Breast epithelium (tissue), 4 donors: ENCODE measurements at regions not wholly inside any gene's neighbourhood (a gene's known extent, or its start where the extent isn't known, plus 50 kb on each side); places are given as distances from the start of the nearest gene placed in this dataset.

Source experiments
- DNase-seq, 2 donors: peaks; one replicate each; pipeline ENCODE4 v3.0.0-alpha.2; 2019; ENCODE audit warnings: low spot score in 2 of 2
- H3K27ac ChIP-seq, 2 donors: fragments of 200-600 bp; sonication (generic) in 1 of 2; one replicate each; pipeline ENCODE4 v1.5.1; 2016 to 2019; ENCODE audit warnings: mild to moderate bottlenecking in 1 of 2
- H3K27me3 ChIP-seq, 2 donors: fragments of 200-600 bp; sonication (generic) in 1 of 2; one replicate each; pipeline versions ENCODE4 v1.5.1 to v1.6.0; 2017 to 2019; ENCODE audit warnings: control low read depth in 1 of 2, mild to moderate bottlenecking in 1 of 2
- H3K36me3 ChIP-seq: fragments of 200-600 bp; one replicate; pipeline ENCODE4 v1.5.1; 2019
- H3K4me1 ChIP-seq, 2 donors: fragments of 200-600 bp; sonication (generic); one replicate each; pipeline ENCODE4 v1.5.1; 2016 to 2019; ENCODE audit warnings: control low read depth in 1 of 2
- H3K4me3 ChIP-seq, 3 donors: fragments of 200-600 bp; sonication (generic); 1 replicate in 2 of 3; 2 replicates in 1 of 3; pipeline ENCODE4 v1.5.1; 2016 to 2019; ENCODE audit warnings: mild to moderate bottlenecking in 3 of 3, moderate library complexity in 2 of 3
- H3K9me3 ChIP-seq, 2 donors: fragments of 200-600 bp; sonication (generic) in 1 of 2; one replicate each; pipeline ENCODE4 v1.5.1; 2016 to 2019; ENCODE audit warnings: control low read depth in 1 of 2
- POLR2A ChIP-seq: fragments of 450-650 bp; IDR thresholded peaks from one replicate; pipeline ENCODE4 v1.6.1; 2016; ENCODE audit warnings: antibody characterized with exemption, mild to moderate bottlenecking, moderate library complexity
- POLR2AphosphoS5 ChIP-seq, 3 donors: sonication (generic); formaldehyde crosslinking; IDR thresholded peaks; one replicate each; pipeline ENCODE4 v1.6.1; 2017; ENCODE audit warnings: antibody characterized with exemption in 3 of 3
- intact Hi-C: fragments of 100-400 bp; cut with DNase I; formaldehyde crosslinking; loops from one replicate; pipeline ENCODE4 v1.15.1; 2023; ENCODE audit warnings: low total_unique reads
- TF ChIP-seq, protein P1 (sequence below), 3 donors: fragments of 450-650 bp; IDR thresholded peaks; one replicate each; pipeline ENCODE4 v1.5.1; 2016 to 2017; ENCODE audit warnings: antibody characterized with exemption in 3 of 3, mild to moderate bottlenecking in 3 of 3, moderate library complexity in 3 of 3

DNA sequence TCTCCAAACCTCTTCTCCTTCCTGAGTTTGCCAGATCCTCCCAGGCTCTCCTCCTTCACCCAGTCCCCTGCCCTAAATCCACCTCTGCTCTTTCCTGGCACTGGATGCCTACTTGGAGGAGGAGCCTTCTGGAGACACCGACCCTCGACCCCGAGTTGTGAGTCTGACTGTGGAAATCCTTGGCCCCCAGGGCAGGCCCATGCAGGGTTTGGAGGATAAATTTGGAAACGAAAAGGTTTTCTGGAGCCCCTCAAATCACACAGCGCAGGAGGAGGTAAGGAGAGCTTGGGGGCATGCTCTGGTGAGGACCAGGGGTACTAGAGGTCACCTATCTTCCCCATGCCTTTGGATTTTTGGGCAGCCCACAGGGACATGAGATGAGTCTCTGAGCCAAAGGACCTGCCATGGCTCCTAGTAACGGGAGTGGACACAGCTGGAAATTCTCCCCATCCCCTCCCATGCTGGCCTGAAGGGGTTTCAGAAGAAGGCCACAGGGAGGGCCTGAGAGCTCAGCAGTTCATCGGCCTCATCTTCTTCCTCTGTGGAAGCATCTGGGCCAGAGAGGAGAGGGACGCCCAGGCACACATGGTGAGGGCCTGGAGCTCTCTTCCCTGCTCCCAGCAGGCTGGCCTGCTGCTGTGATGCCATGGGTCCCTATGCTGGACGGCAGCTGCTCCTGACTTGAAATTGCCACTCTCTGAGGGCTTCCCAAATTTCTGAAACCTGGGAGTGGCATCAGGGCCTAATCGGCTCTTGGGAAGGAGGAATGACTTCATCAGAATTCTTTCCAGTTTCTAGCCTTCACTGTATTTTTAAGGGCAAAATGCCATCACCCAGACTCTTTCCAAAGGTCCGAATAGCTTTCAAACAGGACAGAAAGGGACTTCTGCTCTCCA is 68.6 kb upstream of the ITGA11 start:
- Histone ChIP-seq H3K27ac (no peak overlapping the region), H3K9me3 (no peaks in the 10 kb centered on the region), H3K4me1 (no peaks in the 10 kb centered on the region), H3K27me3 (no peaks in the 10 kb centered on the region), H3K4me3 (no peak overlapping the region), H3K36me3 (no peaks in the 10 kb centered on the region)
- DNase-seq = no peak
- TF ChIP-seq POLR2AphosphoS5 (IDR thresholded peaks at IDR 0.05) (no peak), POLR2A (no peak)
- TF ChIP-seq, protein P1, sequence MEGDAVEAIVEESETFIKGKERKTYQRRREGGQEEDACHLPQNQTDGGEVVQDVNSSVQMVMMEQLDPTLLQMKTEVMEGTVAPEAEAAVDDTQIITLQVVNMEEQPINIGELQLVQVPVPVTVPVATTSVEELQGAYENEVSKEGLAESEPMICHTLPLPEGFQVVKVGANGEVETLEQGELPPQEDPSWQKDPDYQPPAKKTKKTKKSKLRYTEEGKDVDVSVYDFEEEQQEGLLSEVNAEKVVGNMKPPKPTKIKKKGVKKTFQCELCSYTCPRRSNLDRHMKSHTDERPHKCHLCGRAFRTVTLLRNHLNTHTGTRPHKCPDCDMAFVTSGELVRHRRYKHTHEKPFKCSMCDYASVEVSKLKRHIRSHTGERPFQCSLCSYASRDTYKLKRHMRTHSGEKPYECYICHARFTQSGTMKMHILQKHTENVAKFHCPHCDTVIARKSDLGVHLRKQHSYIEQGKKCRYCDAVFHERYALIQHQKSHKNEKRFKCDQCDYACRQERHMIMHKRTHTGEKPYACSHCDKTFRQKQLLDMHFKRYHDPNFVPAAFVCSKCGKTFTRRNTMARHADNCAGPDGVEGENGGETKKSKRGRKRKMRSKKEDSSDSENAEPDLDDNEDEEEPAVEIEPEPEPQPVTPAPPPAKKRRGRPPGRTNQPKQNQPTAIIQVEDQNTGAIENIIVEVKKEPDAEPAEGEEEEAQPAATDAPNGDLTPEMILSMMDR (IDR thresholded peaks at IDR 0.05) = no peak
- intact Hi-C loops = no loop called here

DNA sequence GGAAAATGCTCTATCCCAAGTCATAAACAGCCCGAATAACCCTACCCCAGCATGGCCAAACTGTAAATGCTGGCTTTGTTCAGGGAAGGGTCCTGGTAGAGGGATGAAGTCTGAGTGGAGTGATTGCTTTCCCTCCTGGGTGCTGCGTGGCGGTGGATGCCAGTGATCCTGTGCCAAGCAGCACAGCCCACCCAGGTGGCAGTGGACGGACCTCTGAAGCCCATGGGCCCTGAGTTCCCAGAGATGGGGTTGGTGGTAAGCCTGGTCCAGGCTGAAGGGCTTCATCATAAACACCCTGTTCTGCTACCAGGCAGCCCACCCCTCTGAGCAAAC is 69.3 kb upstream of the ITGA11 start:
- H3K27me3 ChIP-seq = no peaks in the 10 kb centered on the region
- no peak for DNase-seq
- H3K4me1 ChIP-seq = no peaks in the 10 kb centered on the region
- H3K9me3 ChIP-seq = no peaks in the 10 kb centered on the region
- intact Hi-C loops = no loop called here
- TF ChIP-seq POLR2AphosphoS5 (IDR thresholded peaks at IDR 0.05) (no peak), POLR2A (no peak)
- TF ChIP-seq, protein P1 (IDR thresholded peaks at IDR 0.05) = no peak
- no peak overlapping the region for H3K4me3 ChIP-seq
- H3K27ac ChIP-seq = no peak overlapping the region
- H3K36me3 ChIP-seq = no peaks in the 10 kb centered on the region

DNA sequence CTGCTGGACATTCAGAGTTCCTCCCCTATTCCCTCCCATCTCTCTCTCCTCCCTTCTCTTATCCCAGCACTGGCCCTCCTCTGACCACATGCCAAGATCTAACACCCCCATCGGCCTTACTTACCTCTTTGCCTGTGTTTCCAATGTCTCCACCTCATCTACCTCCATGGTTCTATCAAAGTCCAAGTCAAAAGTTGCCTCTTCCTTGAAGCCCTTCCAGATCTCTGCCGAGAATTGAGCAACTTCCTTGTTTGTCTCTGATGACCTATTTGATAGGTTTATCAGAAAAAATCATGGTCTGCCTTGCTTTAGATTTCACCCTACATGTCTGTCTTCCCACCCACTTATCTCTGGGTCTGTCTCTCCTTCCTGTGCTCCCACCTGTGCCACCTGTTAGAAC is 69.7 kb upstream of the ITGA11 start:
- no peak for DNase-seq
- Histone ChIP-seq H3K9me3 (no peaks in the 10 kb centered on the region), H3K4me1 (no peaks in the 10 kb centered on the region), H3K27ac (no peak overlapping the region), H3K4me3 (no peak overlapping the region), H3K27me3 (no peaks in the 10 kb centered on the region), H3K36me3 (no peaks in the 10 kb centered on the region)
- intact Hi-C loops = no loop called here
- TF ChIP-seq POLR2AphosphoS5 (IDR thresholded peaks at IDR 0.05) = no peak

DNA sequence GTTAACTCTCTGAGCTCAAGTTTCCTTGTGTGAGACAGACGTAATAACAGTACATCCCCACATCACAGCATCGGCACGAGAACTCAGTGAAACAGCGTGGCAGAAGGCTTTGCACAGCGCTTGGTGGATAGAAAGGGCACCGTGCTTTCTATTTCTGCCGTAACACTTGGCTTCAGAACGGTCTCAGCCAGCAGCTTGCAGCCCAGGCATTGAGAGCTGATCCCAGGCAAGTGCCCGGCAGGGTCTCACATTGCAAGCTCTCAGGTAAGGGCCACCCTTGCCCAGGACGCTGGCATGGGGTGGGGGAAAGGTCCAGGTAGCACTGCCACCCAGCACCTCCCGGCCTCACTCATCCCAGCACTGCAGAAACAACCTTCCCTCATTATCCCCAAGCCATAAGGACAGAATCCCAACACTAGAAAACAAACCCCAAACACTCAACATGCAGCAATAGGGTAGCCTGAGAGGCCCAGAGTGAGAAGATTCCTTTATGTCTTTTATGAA is 70.5 kb upstream of the ITGA11 start:
- H3K27ac ChIP-seq = no peak overlapping the region
- no peak for DNase-seq
- no peaks in the 10 kb centered on the region for H3K27me3 ChIP-seq
- intact Hi-C loops = no loop called here
- no peak overlapping the region for H3K4me3 ChIP-seq
- no peaks in the 10 kb centered on the region for H3K36me3 ChIP-seq
- H3K9me3 ChIP-seq = no peaks in the 10 kb centered on the region
- H3K4me1 ChIP-seq = no peaks in the 10 kb centered on the region
- TF ChIP-seq, protein P1 (IDR thresholded peaks at IDR 0.05) = no peak
- no peak for TF ChIP-seq POLR2AphosphoS5 (IDR thresholded peaks at IDR 0.05)
- TF ChIP-seq POLR2A = no peak

DNA sequence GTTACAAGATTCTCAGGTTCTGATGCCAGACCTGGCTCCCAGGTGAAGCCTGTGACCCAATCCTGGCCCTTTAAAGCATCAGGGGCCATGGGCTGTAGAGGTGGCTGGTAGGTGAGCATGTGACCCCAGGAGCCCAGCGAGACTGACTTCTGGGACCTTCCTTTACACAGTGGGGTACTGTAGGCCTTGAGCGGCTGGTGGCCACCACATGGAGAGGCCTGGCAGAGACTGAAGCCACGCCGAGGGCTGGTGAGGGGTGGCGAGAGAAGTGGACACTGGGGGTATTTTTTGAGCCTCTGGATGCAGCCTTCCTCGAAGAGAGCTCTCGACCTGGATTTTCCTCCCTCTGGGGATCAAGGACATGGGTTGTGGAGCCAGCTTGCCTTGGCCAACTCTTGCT is 71.2 kb upstream of the ITGA11 start:
- Histone ChIP-seq H3K4me3 (no peak overlapping the region), H3K9me3 (no peaks in the 10 kb centered on the region), H3K4me1 (no peaks in the 10 kb centered on the region), H3K27ac (no peak overlapping the region), H3K36me3 (no peaks in the 10 kb centered on the region), H3K27me3 (no peaks in the 10 kb centered on the region)
- no peak for DNase-seq
- intact Hi-C loops = no loop called here
- TF ChIP-seq POLR2A (no peak), POLR2AphosphoS5 (IDR thresholded peaks at IDR 0.05) (no peak)
- TF ChIP-seq, protein P1 (IDR thresholded peaks at IDR 0.05) = no peak
